Ascending aorta (tissue), 2 donors: ENCODE measurements at regions not wholly inside any gene's neighbourhood (a gene's known extent, or its start where the extent isn't known, plus 50 kb on each side); places are given as distances from the start of the nearest gene placed in this dataset.

Experiments
- DNase-seq, 2 donors: peaks; one replicate each; pipeline ENCODE4 v3.0.0-alpha.2; 2019; ENCODE audit warnings: low spot score in 2 of 2
- H3K27ac ChIP-seq, 2 donors: fragments of 200-600 bp; sonication (generic); one replicate each; pipeline ENCODE4 v1.5.1; 2016 to 2017; ENCODE audit warnings: mild to moderate bottlenecking in 1 of 2
- H3K27me3 ChIP-seq: fragments of 200-600 bp; sonication (generic); one replicate; pipeline ENCODE4 v1.5.1; 2017
- H3K36me3 ChIP-seq, 2 donors: fragments of 200-600 bp; sonication (generic); one replicate each; pipeline ENCODE4 v1.5.1; 2016
- H3K4me1 ChIP-seq, 2 donors: fragments of 200-600 bp; sonication (generic); one replicate each; pipeline ENCODE4 v1.5.1; 2016 to 2017; ENCODE audit warnings: mild to moderate bottlenecking in 1 of 2
- H3K4me3 ChIP-seq, 2 donors: fragments of 200-600 bp; sonication (generic); one replicate each; pipeline ENCODE4 v1.5.1; 2016 to 2017; ENCODE audit warnings: mild to moderate bottlenecking in 1 of 2
- H3K9me3 ChIP-seq, 2 donors: fragments of 200-600 bp; sonication (generic); one replicate each; pipeline ENCODE4 v1.5.1; 2016
- CTCF ChIP-seq, 3 experiments: fragments of 200-600 bp in 2 of 3; fragments of 450-650 bp in 1 of 3; sonication (generic) in 2 of 3; IDR thresholded peaks; one replicate each; pipeline ENCODE4 v1.5.1; 2016 to 2019; ENCODE audit warnings: antibody characterized with exemption in 3 of 3, mild to moderate bottlenecking in 1 of 3, moderate library complexity in 1 of 3
- intact Hi-C: fragments of 100-400 bp; cut with DNase I; formaldehyde crosslinking; loops from one replicate; pipeline ENCODE4 v1.15.1; 2023

GRCh38 chr12:74129702-74130101, 407.9 kb upstream of the ATXN7L3B start:
- H3K4me3 ChIP-seq: no peak overlapping the region
- H3K27me3 ChIP-seq: no peaks in the 10 kb centered on the region
- no peak overlapping the region for H3K27ac ChIP-seq
- intact Hi-C loops: no loop called here
- no peaks in the 10 kb centered on the region for H3K9me3 ChIP-seq
- no peak for DNase-seq
- TF ChIP-seq CTCF (IDR thresholded peaks at IDR 0.05): no peak
- no peaks in the 10 kb centered on the region for H3K4me1 ChIP-seq
- H3K36me3 ChIP-seq: no peaks in the 10 kb centered on the region

GRCh38 chr12:74144396-74144795, 393.2 kb upstream of the ATXN7L3B start:
- Histone ChIP-seq H3K9me3 (no peaks in the 10 kb centered on the region), H3K36me3 (no peaks in the 10 kb centered on the region), H3K4me1 (no peaks in the 10 kb centered on the region), H3K27ac (no peak overlapping the region), H3K27me3 (no peaks in the 10 kb centered on the region), H3K4me3 (no peak overlapping the region)
- TF ChIP-seq CTCF (IDR thresholded peaks at IDR 0.05): no peak
- DNase-seq: no peak
- intact Hi-C loops: no loop called here

- no peaks in the 10 kb centered on the region for H3K27me3 ChIP-seq
- H3K27ac ChIP-seq: no peak overlapping the region
- no peak overlapping the region for H3K4me3 ChIP-seq
- no peak for TF ChIP-seq CTCF (IDR thresholded peaks at IDR 0.05)
- H3K9me3 ChIP-seq: no peaks in the 10 kb centered on the region
- no peaks in the 10 kb centered on the region for H3K36me3 ChIP-seq
- DNase-seq: no peak
- intact Hi-C loops: no loop called here
- no peaks in the 10 kb centered on the region for H3K4me1 ChIP-seq
Observed at GRCh38 chr12:74145328-74145727, 392.3 kb upstream of the ATXN7L3B start.

- no peak overlapping the region for H3K4me3 ChIP-seq
- no peaks in the 10 kb centered on the region for H3K9me3 ChIP-seq
- intact Hi-C loops: no loop called here
- no peaks in the 10 kb centered on the region for H3K27me3 ChIP-seq
- H3K4me1 ChIP-seq: no peaks in the 10 kb centered on the region
- H3K27ac ChIP-seq: no peak overlapping the region
- no peak for DNase-seq
- TF ChIP-seq CTCF (IDR thresholded peaks at IDR 0.05): no peak
- no peaks in the 10 kb centered on the region for H3K36me3 ChIP-seq
Observed at GRCh38 chr12:74148849-74149248, 388.8 kb upstream of the ATXN7L3B start.

- Histone ChIP-seq H3K27ac (no peak overlapping the region), H3K4me3 (no peak overlapping the region), H3K36me3 (no peaks in the 10 kb centered on the region), H3K4me1 (no peaks in the 10 kb centered on the region), H3K9me3 (no peaks in the 10 kb centered on the region), H3K27me3 (no peaks in the 10 kb centered on the region)
- intact Hi-C loops: no loop called here
- TF ChIP-seq CTCF (IDR thresholded peaks at IDR 0.05): no peak
- no peak for DNase-seq
Observed at GRCh38 chr12:74152370-74152769, 385.3 kb upstream of the ATXN7L3B start.

GRCh38 chr12:74166096-74166495, 371.5 kb upstream of the ATXN7L3B start:
- Histone ChIP-seq H3K4me1 (no peaks in the 10 kb centered on the region), H3K4me3 (no peak overlapping the region), H3K36me3 (no peaks in the 10 kb centered on the region), H3K27me3 (no peaks in the 10 kb centered on the region), H3K27ac (no peak overlapping the region), H3K9me3 (no peaks in the 10 kb centered on the region)
- intact Hi-C loops: no loop called here
- DNase-seq: no peak
- TF ChIP-seq CTCF (IDR thresholded peaks at IDR 0.05): no peak
